GM12865 (cell line): ENCODE measurements at regions not wholly inside any gene's neighbourhood (a gene's known extent, or its start where the extent isn't known, plus 50 kb on each side); places are given as distances from the start of the nearest gene placed in this dataset.

Experiments
- DNase-seq: peaks from one replicate; pipeline ENCODE4 v3.0.0; 2010; ENCODE audit warnings: low read depth
- H3K4me3 ChIP-seq: 2 replicates; pipeline ENCODE4 v1.5.1; 2011; ENCODE audit warnings: mild to moderate bottlenecking, low read depth, low read length, control low read depth
- CTCF ChIP-seq: IDR thresholded peaks from 2 replicates; pipeline ENCODE4 v1.5.1; 2011; ENCODE audit warnings: low read length, control low read depth, low read depth, inconsistent platforms; ENCODE audit not compliant: insufficient read depth; ENCODE audit errors: missing control alignments

- no peak overlapping the region for H3K4me3 ChIP-seq
- DNase-seq, result no peak
- no peak for TF ChIP-seq CTCF
Observed at GRCh38 chr5:86807046-86808031, 189.6 kb downstream of the COX7C start.

- no peak for TF ChIP-seq CTCF
- no peak for DNase-seq
- H3K4me3 ChIP-seq, result no peak overlapping the region
Observed at GRCh38 chr5:86814315-86814714, 196.6 kb downstream of the COX7C start.

GRCh38 chr5:86814907-86815306 lies 197.2 kb downstream of the COX7C start:
- no peak for DNase-seq
- TF ChIP-seq CTCF, result no peak
- no peak overlapping the region for H3K4me3 ChIP-seq

GRCh38 chr5:86824637-86825036 lies 206.9 kb downstream of the COX7C start:
- no peak for DNase-seq
- H3K4me3 ChIP-seq, result no peak overlapping the region
- TF ChIP-seq CTCF, result no peak

- TF ChIP-seq CTCF, result no peak
- no peak for DNase-seq
- no peak overlapping the region for H3K4me3 ChIP-seq
Observed at GRCh38 chr5:86831128-86831527, 213.4 kb downstream of the COX7C start.

- no peak for TF ChIP-seq CTCF
- no peak overlapping the region for H3K4me3 ChIP-seq
- no peak for DNase-seq
Observed at GRCh38 chr5:86833868-86834267, 216.1 kb downstream of the COX7C start.
